GM12872 (cell line): ENCODE measurements at regions not wholly inside any gene's neighbourhood (a gene's known extent, or its start where the extent isn't known, plus 50 kb on each side); places are given as distances from the start of the nearest gene placed in this dataset.
A peak's percentile ranks its signal among the peaks of the same experiment; 100 is the strongest.

Experiments
- TF ChIP-seq, protein P1 (sequence below): IDR thresholded peaks from 3 replicates; pipeline ENCODE4 v1.5.1; 2011; ENCODE audit warnings: low read depth, mild to moderate bottlenecking, low read length, moderate library complexity; ENCODE audit not compliant: insufficient read depth

GRCh38 chr1:199273837-199274379, 635.1 kb downstream of the PTPRC start:
- TF ChIP-seq, protein P1, sequence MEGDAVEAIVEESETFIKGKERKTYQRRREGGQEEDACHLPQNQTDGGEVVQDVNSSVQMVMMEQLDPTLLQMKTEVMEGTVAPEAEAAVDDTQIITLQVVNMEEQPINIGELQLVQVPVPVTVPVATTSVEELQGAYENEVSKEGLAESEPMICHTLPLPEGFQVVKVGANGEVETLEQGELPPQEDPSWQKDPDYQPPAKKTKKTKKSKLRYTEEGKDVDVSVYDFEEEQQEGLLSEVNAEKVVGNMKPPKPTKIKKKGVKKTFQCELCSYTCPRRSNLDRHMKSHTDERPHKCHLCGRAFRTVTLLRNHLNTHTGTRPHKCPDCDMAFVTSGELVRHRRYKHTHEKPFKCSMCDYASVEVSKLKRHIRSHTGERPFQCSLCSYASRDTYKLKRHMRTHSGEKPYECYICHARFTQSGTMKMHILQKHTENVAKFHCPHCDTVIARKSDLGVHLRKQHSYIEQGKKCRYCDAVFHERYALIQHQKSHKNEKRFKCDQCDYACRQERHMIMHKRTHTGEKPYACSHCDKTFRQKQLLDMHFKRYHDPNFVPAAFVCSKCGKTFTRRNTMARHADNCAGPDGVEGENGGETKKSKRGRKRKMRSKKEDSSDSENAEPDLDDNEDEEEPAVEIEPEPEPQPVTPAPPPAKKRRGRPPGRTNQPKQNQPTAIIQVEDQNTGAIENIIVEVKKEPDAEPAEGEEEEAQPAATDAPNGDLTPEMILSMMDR, result no peak

- TF ChIP-seq, protein P1, result no peak
These were observed 640.2 kb downstream of the PTPRC start for GRCh38 chr1:199279067-199279466.

- TF ChIP-seq, protein P1, result 0 out of 3 replicates have a peak, but pooled peaks have one; percentile 14
These were observed 641.2 kb downstream of the PTPRC start for GRCh38 chr1:199279872-199280645.

GRCh38 chr1:199282751-199283305, 644.0 kb downstream of the PTPRC start:
- TF ChIP-seq, protein P1, result no peak

- TF ChIP-seq, protein P1, result no peak
These were observed 645.0 kb downstream of the PTPRC start for GRCh38 chr1:199283794-199284193.

- TF ChIP-seq, protein P1, result no peak
These were observed 648.4 kb downstream of the PTPRC start for GRCh38 chr1:199287206-199287605.

GRCh38 chr1:199287647-199288046, 648.8 kb downstream of the PTPRC start:
- TF ChIP-seq, protein P1, result no peak
